NT2/D1 (cell line): ENCODE measurements at regions not wholly inside any gene's neighbourhood (a gene's known extent, or its start where the extent isn't known, plus 50 kb on each side); places are given as distances from the start of the nearest gene placed in this dataset.
"Not testable (repeated sequence)": the region's sequence is repeated elsewhere in the genome, so short reads cannot be mapped to it uniquely, and the experiment has no call there.

ENCODE experiments used
- DNase-seq: peaks from one replicate; pipeline ENCODE4 v3.0.0-alpha.2; 2011; ENCODE audit warnings: low read depth, low spot score
- H3K27me3 ChIP-seq: 2 replicates; pipeline ENCODE4 v1.6.0; 2011; ENCODE audit warnings: mild to moderate bottlenecking; ENCODE audit not compliant: insufficient read length, insufficient read depth
- H3K36me3 ChIP-seq: 2 replicates; pipeline ENCODE4 v1.6.1; 2011; ENCODE audit warnings: mild to moderate bottlenecking, low read length, mixed read lengths; ENCODE audit not compliant: insufficient read depth, insufficient read length
- H3K4me1 ChIP-seq: 2 replicates; pipeline ENCODE4 v1.5.1; 2011; ENCODE audit not compliant: insufficient read depth, insufficient read length
- H3K4me3 ChIP-seq: 2 replicates; pipeline ENCODE4 v1.5.1; 2011; ENCODE audit warnings: low read depth; ENCODE audit not compliant: insufficient read length
- H3K9ac ChIP-seq: 2 replicates; pipeline ENCODE4 v1.6.0; 2011; ENCODE audit warnings: low read depth; ENCODE audit not compliant: insufficient read length
- H3K9me3 ChIP-seq: 2 replicates; pipeline ENCODE4 v1.5.1; 2011; ENCODE audit warnings: mild to moderate bottlenecking, low read length; ENCODE audit not compliant: insufficient read depth
- SUZ12 ChIP-seq: IDR thresholded peaks from 2 replicates; pipeline ENCODE4 v1.6.1; 2011; ENCODE audit not compliant: insufficient read length, insufficient read depth; ENCODE audit errors: extremely low read depth
- YY1 ChIP-seq: IDR thresholded peaks from 2 replicates; pipeline ENCODE4 v1.6.1; 2011; ENCODE audit not compliant: insufficient read length, insufficient read depth
- ZNF274 ChIP-seq: IDR thresholded peaks from 2 replicates; pipeline ENCODE4 v1.6.1; 2011; ENCODE audit warnings: mild to moderate bottlenecking, low read depth, low read length

DNA sequence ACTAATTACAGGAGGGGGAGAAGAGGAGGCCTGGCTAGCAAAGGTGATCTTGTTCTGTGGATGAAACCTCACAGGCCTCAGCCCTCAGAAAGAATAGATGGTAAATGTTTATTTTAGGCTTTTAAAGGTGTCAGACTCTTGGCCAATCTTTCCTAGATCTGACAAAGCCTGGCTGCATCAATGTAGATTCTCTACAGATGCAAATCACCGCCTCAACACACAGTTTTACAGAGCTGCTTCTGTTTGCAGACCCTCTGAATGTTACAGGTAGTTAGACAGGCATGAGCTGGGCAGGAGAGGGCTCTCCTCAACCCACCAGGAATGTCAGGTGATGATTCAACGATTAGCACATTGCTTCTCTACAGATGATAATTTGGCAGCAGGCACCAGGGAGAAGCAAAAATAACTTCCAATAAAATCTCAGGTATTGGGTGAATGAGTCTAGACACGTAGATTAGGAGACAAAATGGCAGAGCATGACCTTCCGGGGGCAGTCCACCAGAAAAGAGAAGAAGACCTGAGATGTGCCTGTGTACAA is 105.4 kb upstream of the VANGL1 start:
- TF ChIP-seq SUZ12 (no peak), YY1 (no peak), ZNF274 (no peak)
- Histone ChIP-seq H3K9ac (no peak overlapping the region), H3K9me3 (peaks cover 14% of the 10 kb centered on the region; the same call in 1 of the 2 replicates), H3K27me3 (no peaks in the 10 kb centered on the region), H3K4me1 (no peaks in the 10 kb centered on the region), H3K4me3 (no peak overlapping the region), H3K36me3 (no peaks in the 10 kb centered on the region)
- DNase-seq = no peak

DNA sequence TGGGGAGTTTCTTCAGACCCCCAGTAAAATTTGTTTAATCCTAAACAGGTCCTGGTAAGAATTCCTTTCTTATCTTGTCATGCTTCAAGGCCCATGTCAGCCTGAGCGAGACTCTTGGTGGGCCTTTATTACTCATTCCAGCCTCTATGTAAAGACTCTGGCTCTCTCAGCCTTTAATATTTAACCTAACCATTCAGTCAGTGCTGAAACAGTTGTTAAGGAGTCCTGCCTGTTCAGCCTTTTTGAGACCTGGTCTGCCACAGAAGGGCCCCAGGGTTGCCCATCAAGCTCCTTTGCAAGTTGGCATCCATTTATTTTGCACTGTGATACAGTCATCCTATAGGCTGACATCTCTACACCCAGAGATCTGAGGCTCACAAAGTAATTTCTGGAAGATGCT is 107.7 kb upstream of the VANGL1 start:
- H3K36me3 ChIP-seq = no peaks in the 10 kb centered on the region
- TF ChIP-seq ZNF274 (no peak), YY1 (no peak), SUZ12 (no peak)

DNA sequence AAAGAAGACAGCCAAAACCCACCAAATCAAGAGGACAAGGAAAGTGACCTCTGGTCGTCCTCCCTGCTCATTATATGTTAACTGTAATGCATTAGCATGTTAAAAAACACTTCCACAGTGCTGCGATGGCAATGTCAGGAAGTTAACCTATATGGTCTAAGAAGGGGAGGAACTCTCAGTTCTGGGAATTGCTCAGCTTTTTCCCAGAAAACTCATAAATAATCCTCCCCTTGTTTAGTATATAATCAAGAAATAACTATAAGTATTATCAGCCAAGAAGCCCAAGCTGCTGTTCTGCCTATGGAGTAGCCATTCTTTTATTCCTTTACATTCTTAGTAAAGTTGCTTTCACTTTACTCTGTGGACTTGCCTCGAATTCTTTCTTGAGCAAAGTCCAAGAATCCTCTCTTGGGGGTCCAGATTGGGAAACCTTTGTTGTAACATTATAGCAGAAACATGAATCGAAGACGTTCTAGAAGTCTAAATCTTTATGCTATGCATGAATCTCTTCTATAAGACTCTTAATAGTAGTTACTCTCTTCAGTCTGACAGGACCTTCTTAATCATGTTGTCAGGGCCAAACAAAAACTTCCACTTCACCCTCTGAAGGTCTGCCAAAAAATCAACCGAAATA is 110.0 kb upstream of the VANGL1 start:
- no peaks in the 10 kb centered on the region for H3K4me1 ChIP-seq
- TF ChIP-seq SUZ12 = no peak
- no peak for TF ChIP-seq YY1
- TF ChIP-seq ZNF274 = no peak
- H3K4me3 ChIP-seq = no peak overlapping the region

More for the DNA sequence above, 107.7 kb upstream of the VANGL1 start:
- H3K9ac ChIP-seq = no peak overlapping the region
- H3K27me3 ChIP-seq = no peaks in the 10 kb centered on the region
- peaks cover 14% of the 10 kb centered on the region; the same call in 1 of the 2 replicates for H3K9me3 ChIP-seq
- no peak overlapping the region for H3K4me3 ChIP-seq
- no peak for DNase-seq
- H3K4me1 ChIP-seq = no peaks in the 10 kb centered on the region

DNA sequence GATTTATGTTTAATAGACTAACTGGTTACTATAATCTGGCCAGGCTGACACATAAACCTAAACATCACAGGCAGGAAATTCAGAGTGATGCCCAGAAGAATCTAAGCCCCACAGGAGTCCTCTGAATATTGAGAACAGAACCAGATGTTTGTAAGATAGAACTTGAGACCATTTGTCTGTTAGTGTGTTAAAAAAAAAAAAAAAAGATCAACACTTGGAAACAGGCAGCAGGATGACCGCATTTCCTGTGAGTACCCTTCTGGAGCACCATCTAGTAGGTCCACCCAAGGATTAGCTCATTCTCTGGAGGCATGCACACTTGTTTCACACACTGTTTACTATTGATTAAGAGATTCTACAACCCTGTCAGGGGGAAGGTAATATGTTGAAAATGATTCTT is 111.4 kb upstream of the VANGL1 start:
- no peaks in the 10 kb centered on the region for H3K27me3 ChIP-seq
- no peaks in the 10 kb centered on the region for H3K36me3 ChIP-seq
- H3K9me3 ChIP-seq = peaks cover 10% of the 10 kb centered on the region; the same call in 1 of the 2 replicates
- H3K4me3 ChIP-seq = no peak overlapping the region
- no peak for DNase-seq
- H3K4me1 ChIP-seq = no peaks in the 10 kb centered on the region
- H3K9ac ChIP-seq = no peak overlapping the region
- TF ChIP-seq SUZ12 (no peak), YY1 (no peak), ZNF274 (no peak)

More for the DNA sequence above, 110.0 kb upstream of the VANGL1 start:
- Histone ChIP-seq H3K9ac (no peak overlapping the region), H3K36me3 (no peaks in the 10 kb centered on the region), H3K9me3 (peaks cover 14% of the 10 kb centered on the region; the same call in 1 of the 2 replicates), H3K27me3 (no peaks in the 10 kb centered on the region)
- DNase-seq = no peak

DNA sequence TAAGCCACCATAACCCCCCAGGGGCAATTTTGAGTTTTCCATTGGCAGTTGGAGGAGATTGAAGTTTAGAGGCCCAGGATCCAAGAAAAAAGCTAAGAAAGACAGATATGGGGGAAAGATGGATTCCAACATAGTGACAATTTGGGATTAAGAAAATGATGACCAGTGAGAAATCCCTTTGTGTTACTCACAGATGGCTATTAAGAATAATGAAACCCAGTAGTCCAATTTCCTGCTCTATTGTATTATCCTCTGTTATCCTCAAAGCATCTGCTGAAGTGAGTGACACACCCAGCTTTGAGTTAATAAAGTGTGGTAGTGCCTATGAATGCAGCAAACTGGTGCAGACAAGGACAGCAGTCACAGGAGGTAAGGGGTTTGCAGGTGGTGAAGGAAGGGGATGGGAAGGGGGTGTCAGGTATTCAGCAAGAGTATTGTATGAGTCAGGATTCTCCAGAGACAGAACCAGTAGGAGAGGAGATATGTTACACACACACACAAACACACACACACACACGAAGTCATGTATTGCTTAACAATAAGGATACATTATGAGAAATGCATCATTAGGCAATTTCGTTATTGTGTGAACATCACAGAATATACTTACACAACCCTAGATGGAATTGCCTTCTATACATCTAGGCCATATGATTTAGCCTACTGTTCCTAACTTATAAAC is 112.4 kb upstream of the VANGL1 start:
- 0 out of 2 replicates have a peak, but pooled peaks cover 2% of the 10 kb centered on the region for H3K9me3 ChIP-seq
- H3K4me3 ChIP-seq = no peak overlapping the region
- no peaks in the 10 kb centered on the region for H3K36me3 ChIP-seq
- DNase-seq = no peak
- no peak for TF ChIP-seq ZNF274
- no peak for TF ChIP-seq YY1
- TF ChIP-seq SUZ12 = no peak
- no peak overlapping the region for H3K9ac ChIP-seq
- H3K27me3 ChIP-seq = no peaks in the 10 kb centered on the region
- H3K4me1 ChIP-seq = no peaks in the 10 kb centered on the region

DNA sequence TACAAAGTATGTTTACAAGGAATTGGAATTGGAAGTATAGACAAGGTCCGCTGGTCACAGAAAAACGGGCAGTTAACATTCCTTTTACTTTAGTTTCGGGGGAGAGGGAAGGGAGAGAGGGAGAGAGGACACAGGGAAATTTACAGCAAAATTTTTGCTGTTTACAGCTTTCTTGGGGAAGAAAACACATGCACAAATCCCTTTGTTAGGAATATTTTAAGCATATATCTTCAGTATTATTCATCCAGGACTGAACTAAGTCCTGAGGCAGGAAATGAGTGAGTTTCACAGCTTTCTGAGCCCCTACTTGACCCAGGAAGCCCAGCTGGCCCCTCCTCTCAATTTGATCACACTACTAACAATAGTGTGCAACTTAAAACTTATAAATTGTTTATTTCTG is 113.4 kb upstream of the VANGL1 start:
- not testable (repeated sequence) for DNase-seq, H3K4me3 ChIP-seq, H3K36me3 ChIP-seq, H3K4me1 ChIP-seq, H3K9ac ChIP-seq, H3K27me3 ChIP-seq, H3K9me3 ChIP-seq

DNA sequence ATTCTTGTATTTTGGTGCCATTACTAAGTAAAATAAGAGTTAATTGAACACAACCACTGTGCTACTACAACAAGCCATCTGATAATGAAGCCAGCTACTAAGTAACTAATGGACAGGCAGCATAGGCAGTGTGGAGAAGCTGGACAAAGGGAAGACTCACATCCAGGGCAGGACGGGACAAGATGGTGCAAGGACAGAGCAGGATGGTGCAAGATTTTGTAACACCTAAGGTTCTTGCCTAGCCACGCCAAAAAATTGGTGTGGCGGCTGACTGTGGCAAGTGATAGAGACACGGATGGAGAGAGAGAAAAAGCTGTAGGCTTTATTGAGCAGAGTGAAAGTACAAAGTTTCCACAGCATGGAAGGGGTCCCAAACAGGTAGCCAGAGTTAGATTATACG is 114.0 kb upstream of the VANGL1 start:
- H3K4me3 ChIP-seq = no peak overlapping the region
- H3K36me3 ChIP-seq = no peaks in the 10 kb centered on the region
- H3K9ac ChIP-seq = no peak overlapping the region
- no peaks in the 10 kb centered on the region for H3K4me1 ChIP-seq
- no peaks in the 10 kb centered on the region for H3K27me3 ChIP-seq
- TF ChIP-seq ZNF274 (no peak), SUZ12 (no peak), YY1 (no peak)
- no peak for DNase-seq
- no peaks in the 10 kb centered on the region for H3K9me3 ChIP-seq
